Stimulated activated CD4-positive, alpha-beta T cell treated with anti-CD3 and anti-CD28 coated beads, Interleukin-12 subunit alpha, Interleukin-12 subunit beta, amount 100 ng/mL, for 48 hours (primary cell): ENCODE measurements at regions not wholly inside any gene's neighbourhood (a gene's known extent, or its start where the extent isn't known, plus 50 kb on each side); places are given as distances from the start of the nearest gene placed in this dataset.

ENCODE experiments used
- DNase-seq, 3 donors: peaks; one replicate each; pipeline ENCODE4 v3.0.0-alpha.2; 2020; ENCODE audit warnings: low read depth in 2 of 3, low spot score in 1 of 3

DNA sequence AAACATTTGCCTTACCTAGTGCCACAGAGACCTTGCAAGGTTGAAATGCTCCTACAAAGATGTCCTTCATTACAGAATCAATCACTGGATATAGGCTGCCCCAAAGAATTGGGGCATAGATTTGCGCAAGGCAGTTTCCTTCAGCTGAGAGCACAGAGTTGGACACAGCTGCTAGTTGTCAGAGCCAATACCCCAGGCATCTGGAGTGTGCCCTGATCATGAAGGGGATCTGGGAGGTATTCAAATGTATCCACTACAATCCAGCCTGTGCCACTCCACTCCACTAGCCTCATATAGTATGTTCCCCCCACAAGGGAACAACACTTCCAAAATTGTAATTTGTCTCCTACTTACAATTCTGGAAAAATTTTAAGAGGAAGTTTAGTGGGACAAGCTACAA, 62.3 kb upstream of the ITPRID2 start:
- DNase-seq = no peak

- DNase-seq = no peak
Observed at GRCh38 chr2:181832015-181832414, 59.5 kb upstream of the ITPRID2 start.

GRCh38 chr2:181836583-181836982, 54.9 kb upstream of the ITPRID2 start:
- no peak for DNase-seq

DNA sequence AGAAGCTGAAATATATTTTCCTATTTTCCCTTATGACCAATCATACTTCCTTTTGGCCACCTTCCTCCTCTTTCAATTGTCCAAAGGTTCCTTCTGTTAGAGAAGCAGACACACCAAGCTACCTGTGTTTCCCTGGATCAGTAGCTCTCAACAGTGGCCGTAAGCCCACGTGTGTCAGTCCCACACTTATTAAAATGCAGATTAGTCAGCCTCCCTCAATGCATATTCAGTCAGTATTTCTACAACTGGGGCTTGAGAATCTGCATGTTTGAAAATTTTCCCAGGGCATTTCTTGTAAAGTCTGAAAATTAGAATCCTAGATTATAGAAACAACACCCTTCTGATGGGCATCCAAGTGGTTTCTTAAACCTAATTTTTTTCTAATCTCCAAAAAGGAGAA, 54.0 kb upstream of the ITPRID2 start:
- DNase-seq = no peak

DNA sequence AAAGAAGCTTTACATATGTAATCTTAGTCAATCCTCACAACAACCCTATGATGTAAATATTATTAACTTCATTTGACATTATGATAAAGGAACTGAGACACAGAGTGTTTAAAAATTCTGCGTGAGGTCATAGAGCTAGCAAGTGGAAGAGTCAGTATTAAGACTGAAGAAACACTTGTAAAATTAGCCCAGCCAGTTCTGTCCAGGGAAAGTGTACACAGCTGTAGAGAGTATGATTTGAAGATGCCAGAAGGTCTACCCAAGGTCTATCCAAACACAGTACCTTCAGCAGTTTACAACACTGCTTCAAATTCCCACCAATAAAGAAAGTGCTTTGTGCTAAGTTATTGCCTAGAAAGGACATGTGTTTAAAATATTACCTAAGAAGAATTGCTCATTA, 51.7 kb upstream of the ITPRID2 start:
- DNase-seq = no peak

- DNase-seq = no peak
Observed at GRCh38 chr2:181841079-181841478, 50.5 kb upstream of the ITPRID2 start.
